HG02943 (cell line): ENCODE measurements at regions not wholly inside any gene's neighbourhood (a gene's known extent, or its start where the extent isn't known, plus 50 kb on each side); places are given as distances from the start of the nearest gene placed in this dataset.
"Not testable (repeated sequence)": the region's sequence is repeated elsewhere in the genome, so short reads cannot be mapped to it uniquely, and the experiment has no call there.

ENCODE experiments used
- ATAC-seq: cut with Tn5 transposase; IDR thresholded peaks from one replicate; pipeline ENCODE4 v1.9.1; 2021; ENCODE audit warnings: mild to moderate bottlenecking, low read depth, moderate library complexity; ENCODE audit not compliant: unreplicated experiment

DNA sequence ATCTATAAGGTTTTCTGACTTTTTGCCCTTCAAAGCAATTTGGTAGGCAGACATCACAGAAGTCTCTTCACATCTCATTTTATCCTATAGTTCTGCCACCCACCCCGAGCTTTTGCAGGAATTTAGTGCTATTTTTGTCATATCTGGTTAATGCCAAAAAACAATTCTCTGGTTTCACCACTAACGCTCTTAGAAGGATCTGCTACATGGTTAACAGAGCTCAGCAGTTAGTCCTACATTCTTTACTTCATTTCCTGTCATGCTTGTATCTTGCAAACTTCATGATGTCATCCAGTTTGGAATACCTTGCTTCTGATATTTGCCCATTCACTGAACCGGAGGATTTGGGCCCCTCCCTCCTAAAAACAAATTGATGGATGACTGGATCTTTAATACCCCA, 116.8 kb upstream of the SERPINE2 start:
- no peak for ATAC-seq

DNA sequence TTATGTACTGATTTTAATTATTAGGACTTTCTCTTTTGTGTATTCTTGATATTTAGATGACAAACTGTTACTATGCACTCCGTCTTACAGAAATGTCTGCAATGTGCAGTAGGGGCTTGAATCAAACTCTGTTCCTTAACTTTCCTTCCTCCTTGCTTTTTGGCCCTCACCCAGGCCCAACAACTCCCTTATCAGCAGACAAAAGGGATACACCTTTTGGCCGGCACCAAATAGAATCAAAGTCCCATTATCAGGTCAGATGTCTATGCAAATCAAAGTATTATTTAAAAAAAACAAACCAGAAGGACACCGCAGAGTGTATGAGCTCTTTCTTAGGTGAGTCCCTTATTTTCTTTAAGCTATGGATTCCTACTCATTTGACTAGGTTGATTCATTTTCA, 116.3 kb upstream of the SERPINE2 start:
- ATAC-seq = no peak

GRCh38 chr2:224151680-224152310, 112.7 kb upstream of the SERPINE2 start:
- ATAC-seq = no peak

- no peak for ATAC-seq
Measured at GRCh38 chr2:224151161-224151560, 112.1 kb upstream of the SERPINE2 start.

GRCh38 chr2:224148058-224148457, 109.0 kb upstream of the SERPINE2 start:
- not testable (repeated sequence) for ATAC-seq

GRCh38 chr2:224147174-224147573, 108.1 kb upstream of the SERPINE2 start:
- no peak for ATAC-seq

- no peak for ATAC-seq
Measured at GRCh38 chr2:224146356-224147160, 107.5 kb upstream of the SERPINE2 start.

- ATAC-seq = no peak
Measured at GRCh38 chr2:224145751-224146355, 106.8 kb upstream of the SERPINE2 start.

- ATAC-seq = no peak
Measured at GRCh38 chr2:224143526-224143925, 104.4 kb upstream of the SERPINE2 start.

DNA sequence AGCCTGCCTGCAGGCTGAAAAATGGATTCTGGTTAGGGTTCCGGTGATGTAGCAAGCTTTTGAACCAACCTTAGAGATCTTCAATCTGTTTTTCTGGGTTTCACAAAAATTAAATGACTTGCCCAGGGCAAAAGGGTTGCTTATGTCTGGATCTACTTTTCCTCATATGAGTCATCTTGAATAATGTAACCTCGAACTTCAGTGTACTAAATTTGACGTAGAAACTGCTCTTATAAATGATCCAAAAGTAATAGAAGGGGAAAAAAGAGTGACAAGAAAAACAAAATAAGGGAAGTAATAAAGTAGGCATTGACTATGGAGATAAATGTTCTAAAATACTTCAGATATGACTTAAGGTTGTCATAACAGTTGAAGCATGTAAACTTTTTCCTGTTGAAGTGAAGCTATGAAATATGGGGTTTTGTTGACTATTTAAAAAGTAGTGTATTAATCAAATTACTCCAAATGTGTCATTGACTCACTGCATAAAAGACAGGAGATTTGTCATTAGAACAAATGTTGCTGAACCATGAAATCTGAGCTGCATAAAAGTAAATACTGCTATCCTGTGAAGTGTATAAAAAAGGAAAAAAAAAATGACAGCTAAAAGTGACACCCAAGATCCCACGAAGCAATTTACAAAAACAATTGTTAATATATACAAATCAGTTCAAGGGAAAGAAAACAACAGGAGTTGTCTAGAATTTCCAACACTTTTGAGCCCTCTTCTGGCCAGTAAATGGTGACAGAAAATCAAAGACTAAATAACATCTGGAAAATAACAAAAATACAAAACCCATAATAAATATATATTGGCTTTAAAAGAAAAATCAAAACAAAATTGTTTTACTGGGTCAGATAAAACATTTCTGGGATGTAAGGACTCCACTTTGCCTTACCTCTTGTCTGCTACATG, 103.6 kb upstream of the SERPINE2 start:
- ATAC-seq = no peak

DNA sequence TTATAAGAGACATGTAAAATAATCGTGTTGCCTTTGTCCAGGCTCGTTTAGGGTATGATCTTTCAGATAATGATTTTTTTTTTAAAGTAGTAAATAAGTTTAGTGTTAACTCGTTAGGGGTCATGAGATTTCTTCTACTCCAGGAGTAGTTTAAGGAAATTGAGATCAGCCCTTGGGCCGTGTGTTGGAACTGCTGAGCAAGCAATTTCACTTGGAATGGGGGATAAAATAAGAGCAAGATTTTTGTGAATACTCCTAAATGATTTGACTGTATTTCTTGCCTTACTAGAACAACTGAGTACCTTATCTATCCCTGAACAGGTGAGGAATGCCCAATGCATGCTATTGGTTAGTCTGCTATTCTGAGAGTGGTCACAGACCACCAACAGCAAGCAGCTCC, 102.2 kb upstream of the SERPINE2 start:
- ATAC-seq = no peak

- no peak for ATAC-seq
Measured at GRCh38 chr2:224137208-224137607, 98.1 kb upstream of the SERPINE2 start.

DNA sequence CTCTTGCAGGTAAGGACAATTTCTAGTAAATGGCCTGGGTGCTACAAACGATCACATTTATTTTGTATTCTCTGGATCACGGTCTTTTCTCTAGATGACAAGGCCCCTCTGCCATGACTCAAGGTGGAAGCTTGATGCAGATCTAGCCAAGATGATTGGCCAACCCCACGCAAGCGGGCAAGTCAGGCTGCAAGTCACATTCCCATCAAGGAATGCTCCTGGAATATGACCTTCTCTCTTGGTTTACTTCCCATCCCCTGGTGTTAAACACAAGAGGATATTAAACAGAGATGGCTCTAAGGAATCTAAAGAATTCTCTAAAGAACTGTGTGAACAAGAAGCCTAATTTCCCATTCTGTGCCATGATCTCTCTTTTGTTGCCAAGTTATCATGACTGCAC, 97.3 kb upstream of the SERPINE2 start:
- no peak for ATAC-seq

- ATAC-seq = no peak
Measured at GRCh38 chr2:224135881-224136280, 96.8 kb upstream of the SERPINE2 start.

GRCh38 chr2:224134003-224134734, 95.1 kb upstream of the SERPINE2 start:
- no peak for ATAC-seq

DNA sequence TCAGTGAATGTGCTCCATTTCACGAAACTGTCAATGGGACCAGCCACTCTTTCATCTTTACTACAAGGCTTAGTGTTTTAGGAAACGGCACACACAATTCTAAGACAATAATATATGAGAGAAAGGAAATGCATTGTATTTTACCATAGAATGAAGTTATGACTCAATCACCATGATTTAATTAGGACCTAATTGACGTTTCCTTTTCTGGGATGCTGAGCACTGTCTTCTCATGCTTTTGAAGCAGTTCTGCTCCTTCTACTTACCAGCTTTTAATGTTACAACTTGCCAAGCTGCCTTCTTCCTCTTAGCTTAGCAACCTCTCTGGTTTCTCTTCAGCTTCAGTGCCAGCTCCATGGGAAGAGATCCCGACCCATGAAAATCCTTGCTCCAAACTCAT, 94.3 kb upstream of the SERPINE2 start:
- ATAC-seq = no peak

DNA sequence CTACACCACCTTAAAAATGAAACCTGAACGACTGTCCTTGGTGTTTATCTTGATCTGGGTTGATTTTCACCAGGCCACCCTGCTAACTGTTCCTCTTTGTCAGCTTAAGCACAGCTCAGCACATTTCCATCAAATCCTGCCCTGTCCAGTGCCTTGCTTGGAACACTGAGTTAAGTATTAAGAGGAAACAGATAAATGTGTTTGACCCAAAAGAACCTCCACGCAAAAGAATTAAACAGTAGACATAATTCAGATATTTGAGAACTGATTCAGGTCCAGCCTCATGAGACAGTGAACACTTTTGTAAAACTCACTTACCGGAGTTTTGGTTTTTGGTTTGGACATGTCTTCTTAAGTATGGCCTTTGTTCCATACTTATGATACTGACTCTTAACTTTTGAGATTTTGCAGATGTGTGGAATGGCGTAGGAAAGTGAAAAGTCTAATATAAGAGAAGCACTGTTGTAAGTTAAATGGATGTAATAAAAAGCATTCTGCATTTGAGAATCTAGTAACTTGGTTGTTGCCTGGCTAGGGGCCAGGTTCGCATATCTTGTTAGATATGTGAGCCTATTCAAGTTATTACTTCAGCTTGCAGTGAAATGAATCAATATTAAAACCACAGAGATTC, 88.9 kb upstream of the SERPINE2 start:
- no peak for ATAC-seq

GRCh38 chr2:224126440-224126839, 87.4 kb upstream of the SERPINE2 start:
- ATAC-seq = no peak

- ATAC-seq = no peak
Measured at GRCh38 chr2:224126003-224126402, 86.9 kb upstream of the SERPINE2 start.

DNA sequence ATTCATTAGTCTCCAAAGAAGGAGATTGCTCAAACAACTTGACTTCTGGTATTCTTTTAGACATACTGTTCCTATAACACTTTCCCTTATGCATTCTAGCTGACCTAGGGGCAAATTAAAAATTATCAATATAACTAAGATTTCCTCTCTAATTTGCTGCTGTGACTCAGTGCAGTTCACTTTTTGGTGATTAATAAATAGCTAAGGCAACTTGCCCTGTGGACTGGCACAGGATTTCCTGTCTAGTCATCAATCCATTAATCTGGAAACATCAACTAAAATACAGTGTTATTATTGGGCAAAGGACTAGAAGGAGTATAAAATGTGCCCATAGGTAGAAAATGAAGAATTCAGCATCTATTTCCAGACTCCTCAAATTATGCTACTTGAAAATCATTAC, 83.5 kb upstream of the SERPINE2 start:
- no peak for ATAC-seq
